ENCODE measurements at regions not wholly inside any gene's neighbourhood (a gene's known extent, or its start where the extent isn't known, plus 50 kb on each side); places are given as distances from the start of the nearest gene placed in this dataset.
A peak's percentile ranks its signal among the peaks of the same experiment; 100 is the strongest.

GRCh38 chr2:58796239-58796910 is 555.2 kb upstream of the FANCL start:
- no peaks in the 10 kb centered on the region for H3K4me1 Mint-ChIP-seq
- ATAC-seq (ENCODE audit: low read depth in 2 of 2) = no peak
- DNase-seq = no peak
- peaks cover 0 to 15% (median 5%) of the 10 kb centered on the region in 3 donors for H3K27me3 Mint-ChIP-seq
- H3K9me3 Mint-ChIP-seq = no peaks in the 10 kb centered on the region
- no peak overlapping the region for H3K27ac Mint-ChIP-seq
- no peak overlapping the region for H3K4me3 Mint-ChIP-seq
- H3K36me3 Mint-ChIP-seq = no peaks in the 10 kb centered on the region

DNA sequence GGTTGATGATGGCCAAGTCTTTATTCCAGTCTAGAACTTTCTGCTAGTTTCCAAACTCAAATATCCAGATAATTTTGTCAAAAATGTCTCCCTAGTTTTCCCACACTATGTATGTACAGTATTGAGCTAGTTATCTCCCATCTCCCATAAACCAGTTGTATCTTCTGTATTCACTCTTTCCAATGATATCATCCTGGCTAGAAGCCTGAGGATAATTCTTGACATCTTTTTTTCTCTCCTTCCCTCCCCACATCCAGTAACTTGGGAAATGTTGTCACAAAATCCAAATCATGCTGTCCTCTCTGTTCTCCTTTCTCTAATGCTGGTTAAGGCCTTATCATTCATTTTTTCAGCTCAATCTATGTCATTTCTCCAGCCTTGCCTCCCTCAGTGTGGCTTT is 553.8 kb upstream of the FANCL start:
- Mint-ChIP-seq H3K4me3 (no peak overlapping the region), H3K36me3 (no peaks in the 10 kb centered on the region), H3K27me3 (peaks cover 0 to 15% (median 5%) of the 10 kb centered on the region in 3 donors), H3K4me1 (no peaks in the 10 kb centered on the region), H3K27ac (no peak overlapping the region), H3K9me3 (no peaks in the 10 kb centered on the region)
- ATAC-seq (ENCODE audit: low read depth in 2 of 2) (no peak), DNase-seq (no peak)

GRCh38 chr2:58794103-58794502 is 553.0 kb upstream of the FANCL start:
- no peak for ATAC-seq (ENCODE audit: low read depth in 2 of 2)
- no peak for DNase-seq
- Mint-ChIP-seq H3K4me3 (no peak overlapping the region), H3K4me1 (no peaks in the 10 kb centered on the region), H3K27ac (no peak overlapping the region), H3K9me3 (no peaks in the 10 kb centered on the region), H3K27me3 (peaks cover 0 to 14% (median 5%) of the 10 kb centered on the region in 3 donors), H3K36me3 (no peaks in the 10 kb centered on the region)

GRCh38 chr2:58788402-58788801 is 547.3 kb upstream of the FANCL start:
- Mint-ChIP-seq H3K9me3 (no peaks in the 10 kb centered on the region), H3K27ac (no peak overlapping the region), H3K27me3 (peaks cover 0 to 15% (median 0%) of the 10 kb centered on the region in 3 donors), H3K36me3 (no peaks in the 10 kb centered on the region), H3K4me1 (no peaks in the 10 kb centered on the region), H3K4me3 (no peak overlapping the region)
- ATAC-seq (ENCODE audit: low read depth in 2 of 2) (no peak), DNase-seq (no peak)

DNA sequence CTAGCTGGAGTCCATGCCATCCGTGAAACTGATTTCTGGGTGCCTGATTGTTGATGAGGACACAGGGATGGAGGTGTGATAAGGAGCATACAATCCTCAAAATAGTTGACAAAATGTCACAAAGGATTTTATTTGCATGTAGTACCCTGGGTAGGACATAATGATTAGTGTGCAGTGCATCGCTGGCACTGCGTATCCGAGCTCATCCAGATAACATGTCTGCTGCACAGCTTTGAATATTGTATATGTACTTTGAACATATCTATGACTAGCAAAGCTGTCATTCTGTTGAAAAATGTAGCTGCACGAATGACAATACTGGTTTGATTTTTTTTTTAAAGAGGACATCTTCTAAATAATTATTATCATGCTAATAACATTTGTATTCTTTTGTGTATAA is 529.7 kb upstream of the FANCL start:
- no peak for ATAC-seq (ENCODE audit: low read depth in 2 of 2)
- Mint-ChIP-seq H3K4me1 (no peaks in the 10 kb centered on the region), H3K27me3 (peaks cover 0 to 12% (median 4%) of the 10 kb centered on the region in 3 donors), H3K9me3 (no peaks in the 10 kb centered on the region), H3K4me3 (no peak overlapping the region), H3K27ac (no peak overlapping the region), H3K36me3 (no peaks in the 10 kb centered on the region)
- no peak for DNase-seq

DNA sequence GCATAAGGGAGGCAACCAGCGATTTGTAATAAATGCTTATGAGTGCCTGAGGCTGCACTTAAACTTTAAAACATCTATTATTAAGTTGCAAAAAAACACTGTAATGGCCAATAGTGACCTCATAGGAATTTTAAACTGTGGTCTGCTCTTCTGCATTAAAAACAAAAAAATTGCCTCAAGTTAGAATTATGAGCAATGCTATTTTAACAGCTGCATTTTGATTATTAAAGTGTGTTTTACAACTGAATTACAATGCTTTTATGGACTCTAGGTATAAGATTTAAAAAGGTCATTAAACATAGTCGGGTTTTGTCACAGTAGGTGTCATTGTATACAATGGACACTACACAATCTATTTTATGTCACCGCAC is 528.7 kb upstream of the FANCL start:
- no peaks in the 10 kb centered on the region for H3K36me3 Mint-ChIP-seq
- no peak overlapping the region for H3K27ac Mint-ChIP-seq
- no peaks in the 10 kb centered on the region for H3K9me3 Mint-ChIP-seq
- H3K4me1 Mint-ChIP-seq = peaks cover 1 to 5% (median 2%) of the 10 kb centered on the region in 3 donors
- no peak overlapping the region for H3K4me3 Mint-ChIP-seq
- no peak for ATAC-seq (ENCODE audit: low read depth in 2 of 2)
- no peak for DNase-seq
- peaks cover 0 to 6% (median 4%) of the 10 kb centered on the region in 3 donors for H3K27me3 Mint-ChIP-seq

GRCh38 chr2:58769111-58769863 is 528.2 kb upstream of the FANCL start:
- no peaks in the 10 kb centered on the region for H3K36me3 Mint-ChIP-seq
- H3K27me3 Mint-ChIP-seq = peaks cover 0 to 6% (median 4%) of the 10 kb centered on the region in 3 donors
- no peak overlapping the region for H3K4me3 Mint-ChIP-seq
- DNase-seq (no peak), ATAC-seq (ENCODE audit: low read depth in 2 of 2) (no peak)
- H3K27ac Mint-ChIP-seq = no peak overlapping the region
- peaks cover 7 to 10% (median 8%) of the 10 kb centered on the region in 3 donors for H3K4me1 Mint-ChIP-seq
- H3K9me3 Mint-ChIP-seq = no peaks in the 10 kb centered on the region

DNA sequence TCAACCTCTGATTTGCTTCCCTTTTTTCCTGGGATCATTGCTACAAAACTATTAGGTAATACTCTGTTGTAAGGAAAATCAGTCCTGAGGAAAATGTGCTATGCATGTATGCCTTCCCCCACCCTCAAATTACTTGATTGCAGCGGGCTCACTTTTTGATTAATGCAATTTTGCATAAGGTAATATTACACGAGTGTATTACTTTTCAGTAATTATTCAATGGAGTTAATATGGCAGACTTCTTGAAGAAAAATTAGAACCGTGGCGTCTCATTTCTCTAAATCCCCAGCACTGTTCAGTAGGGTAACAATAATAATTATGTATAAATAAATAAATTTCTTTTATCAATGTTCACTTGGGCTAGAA is 527.6 kb upstream of the FANCL start:
- no peak for ATAC-seq (ENCODE audit: low read depth in 2 of 2)
- peaks cover 7 to 11% (median 11%) of the 10 kb centered on the region in 3 donors for H3K4me1 Mint-ChIP-seq
- H3K4me3 Mint-ChIP-seq = no peak overlapping the region
- H3K36me3 Mint-ChIP-seq = no peaks in the 10 kb centered on the region
- no peak for DNase-seq
- peaks cover 0 to 6% (median 4%) of the 10 kb centered on the region in 3 donors for H3K27me3 Mint-ChIP-seq
- no peak overlapping the region for H3K27ac Mint-ChIP-seq
- H3K9me3 Mint-ChIP-seq = no peaks in the 10 kb centered on the region

- ATAC-seq (ENCODE audit: low read depth in 2 of 2) = no peak
- H3K9me3 Mint-ChIP-seq = no peaks in the 10 kb centered on the region
- H3K4me1 Mint-ChIP-seq = peaks cover 7 to 11% (median 11%) of the 10 kb centered on the region in 3 donors
Observed at GRCh38 chr2:58767828-58768714, 526.9 kb upstream of the FANCL start.

GRCh38 chr2:58764338-58765104 is 523.4 kb upstream of the FANCL start:
- DNase-seq (no peak), ATAC-seq (ENCODE audit: low read depth in 2 of 2) (peak in 1 of 2 donors; percentile 16)
- Mint-ChIP-seq H3K27ac (peak overlapping the region in 1 of 6 donors; percentile 23), H3K9me3 (no peaks in the 10 kb centered on the region), H3K4me1 (peaks cover 7 to 13% (median 11%) of the 10 kb centered on the region in 3 donors), H3K27me3 (peaks cover 0 to 4% (median 0%) of the 10 kb centered on the region in 3 donors), H3K4me3 (peak overlapping the region in 2 of 8 donors; percentile 5 to 41), H3K36me3 (no peaks in the 10 kb centered on the region)

More at GRCh38 chr2:58767828-58768714, 526.9 kb upstream of the FANCL start:
- no peak for DNase-seq
- H3K36me3 Mint-ChIP-seq = no peaks in the 10 kb centered on the region
- no peak overlapping the region for H3K27ac Mint-ChIP-seq
- H3K4me3 Mint-ChIP-seq = no peak overlapping the region
- peaks cover 0 to 6% (median 4%) of the 10 kb centered on the region in 3 donors for H3K27me3 Mint-ChIP-seq

DNA sequence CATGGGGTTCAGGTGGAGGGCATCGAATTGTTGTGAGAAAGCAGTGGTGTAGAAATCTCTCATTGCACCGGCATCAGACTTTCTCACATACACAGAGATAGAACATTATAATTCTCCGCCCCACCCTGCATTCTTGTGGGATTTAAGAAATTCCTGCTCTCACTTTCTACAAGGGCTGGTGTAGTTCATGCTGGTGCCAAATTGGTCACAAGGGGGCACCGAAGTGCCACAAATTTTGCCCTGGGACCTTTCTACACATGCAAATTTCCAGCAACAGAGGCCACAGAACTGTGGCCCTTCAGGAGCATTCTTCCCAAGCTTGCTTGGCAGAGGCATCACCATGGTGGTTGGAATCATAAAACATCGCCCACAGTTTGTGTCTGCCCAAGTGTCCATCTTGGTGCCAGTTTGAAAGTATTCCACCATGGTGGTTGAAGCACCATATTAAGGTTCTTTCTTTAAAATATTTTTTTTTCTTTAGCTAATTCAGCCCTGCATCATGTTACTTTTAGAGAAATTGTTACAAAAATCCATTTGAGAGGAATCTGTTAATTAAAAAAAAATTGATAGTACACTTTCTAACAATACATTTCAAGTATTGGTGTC is 521.2 kb upstream of the FANCL start:
- Mint-ChIP-seq H3K4me1 (peaks cover 7 to 13% (median 11%) of the 10 kb centered on the region in 3 donors), H3K4me3 (no peak overlapping the region)

GRCh38 chr2:58757971-58758370 is 516.8 kb upstream of the FANCL start:
- Mint-ChIP-seq H3K27me3 (peaks cover 0 to 7% (median 0%) of the 10 kb centered on the region in 3 donors), H3K4me3 (no peak overlapping the region), H3K36me3 (no peaks in the 10 kb centered on the region), H3K9me3 (peaks cover 0 to 2% (median 0%) of the 10 kb centered on the region in 7 donors), H3K27ac (peak overlapping the region in 1 of 6 donors; percentile 53), H3K4me1 (peaks cover 0 to 4% (median 0%) of the 10 kb centered on the region in 3 donors)
- DNase-seq = no peak
- no peak for ATAC-seq (ENCODE audit: low read depth in 2 of 2)

More for the DNA sequence above, 521.2 kb upstream of the FANCL start:
- no peak overlapping the region for H3K27ac Mint-ChIP-seq
- no peaks in the 10 kb centered on the region for H3K9me3 Mint-ChIP-seq
- H3K36me3 Mint-ChIP-seq = no peaks in the 10 kb centered on the region
- ATAC-seq (ENCODE audit: low read depth in 2 of 2) = peak; percentile 67 to 81
- DNase-seq = peak; percentile 32
- H3K27me3 Mint-ChIP-seq = peaks cover 0 to 4% (median 0%) of the 10 kb centered on the region in 3 donors

All from naive B cell (primary cell).